CD8-positive, alpha-beta memory T cell (primary cell): ENCODE measurements at regions not wholly inside any gene's neighbourhood (a gene's known extent, or its start where the extent isn't known, plus 50 kb on each side); places are given as distances from the start of the nearest gene placed in this dataset.
"Not testable (repeated sequence)": the region's sequence is repeated elsewhere in the genome, so short reads cannot be mapped to it uniquely, and the experiment has no call there.

ENCODE experiments used
- CTCF ChIA-PET: fragments of 350-600 bp; sonication (Branson Sonifier 250); formaldehyde crosslinking; loops from one replicate; lab custom pipeline; 2021; ENCODE audit warnings: antibody characterized with exemption; lab: Charles Lee
- POLR2A ChIA-PET: fragments of 350-600 bp; sonication (Branson Sonifier 250); formaldehyde crosslinking; loops from one replicate; lab custom pipeline; 2021; ENCODE audit warnings: antibody characterized with exemption; lab: Charles Lee
- DNase-seq, 5 donors: peaks; one replicate each; pipeline versions ENCODE4 v3.0.0 to v3.0.0-alpha.2; 2020 to 2022; ENCODE audit warnings: mixed read lengths in 1 of 5
- H3K27ac ChIP-seq: one replicate; pipeline ENCODE4 v1.7.0; 2013; ENCODE audit warnings: low read depth, mild to moderate bottlenecking, low read length, moderate library complexity
- H3K27me3 ChIP-seq: 2 replicates; pipeline ENCODE4 v1.7.0; 2013; ENCODE audit warnings: low read length, mild to moderate bottlenecking; ENCODE audit not compliant: insufficient read depth, poor library complexity, severe bottlenecking
- H3K36me3 ChIP-seq: 2 replicates; pipeline ENCODE4 v1.7.0; 2013; ENCODE audit warnings: mild to moderate bottlenecking, low read length, moderate library complexity; ENCODE audit not compliant: insufficient read depth
- H3K4me1 ChIP-seq: 2 replicates; pipeline ENCODE4 v1.7.0; 2013; ENCODE audit warnings: mild to moderate bottlenecking, low read length, moderate library complexity; ENCODE audit not compliant: insufficient read depth
- H3K4me3 ChIP-seq: 2 replicates; pipeline ENCODE4 v1.7.0; 2013; ENCODE audit warnings: mild to moderate bottlenecking, low read length
- H3K9me3 ChIP-seq: 2 replicates; pipeline ENCODE4 v1.7.0; 2013; ENCODE audit warnings: mild to moderate bottlenecking, low read length
- H3K27ac Mint-ChIP-seq, 8 donors: one replicate each; pipeline ENCODE4 v1.8.0; 2020 to 2021; ENCODE audit warnings: mixed read lengths in 8 of 8, mild to moderate bottlenecking in 6 of 8, inconsistent platforms in 3 of 8, moderate library complexity in 3 of 8
- H3K27me3 Mint-ChIP-seq, 2 donors: one replicate each; pipeline ENCODE4 v1.8.0; 2020 to 2021; ENCODE audit warnings: mixed read lengths in 2 of 2, mild to moderate bottlenecking in 1 of 2, moderate library complexity in 1 of 2
- H3K36me3 Mint-ChIP-seq, 3 donors: one replicate each; pipeline ENCODE4 v1.8.0; 2020 to 2021; ENCODE audit warnings: mixed read lengths in 3 of 3, inconsistent platforms in 1 of 3, mild to moderate bottlenecking in 1 of 3
- H3K4me1 Mint-ChIP-seq, 3 donors: one replicate each; pipeline ENCODE4 v1.8.0; 2020 to 2021; ENCODE audit warnings: mixed read lengths in 3 of 3, inconsistent platforms in 1 of 3, mild to moderate bottlenecking in 1 of 3
- H3K4me3 Mint-ChIP-seq, 7 donors: one replicate each; pipeline ENCODE4 v1.8.0; 2020 to 2021; ENCODE audit warnings: mixed read lengths in 7 of 7, mild to moderate bottlenecking in 6 of 7, moderate library complexity in 4 of 7, inconsistent platforms in 2 of 7
- H3K9me3 Mint-ChIP-seq, 5 donors: one replicate each; pipeline ENCODE4 v1.8.0; 2020 to 2022; ENCODE audit warnings: mixed read lengths in 5 of 5, mild to moderate bottlenecking in 3 of 5, moderate library complexity in 2 of 5, inconsistent platforms in 1 of 5

DNA sequence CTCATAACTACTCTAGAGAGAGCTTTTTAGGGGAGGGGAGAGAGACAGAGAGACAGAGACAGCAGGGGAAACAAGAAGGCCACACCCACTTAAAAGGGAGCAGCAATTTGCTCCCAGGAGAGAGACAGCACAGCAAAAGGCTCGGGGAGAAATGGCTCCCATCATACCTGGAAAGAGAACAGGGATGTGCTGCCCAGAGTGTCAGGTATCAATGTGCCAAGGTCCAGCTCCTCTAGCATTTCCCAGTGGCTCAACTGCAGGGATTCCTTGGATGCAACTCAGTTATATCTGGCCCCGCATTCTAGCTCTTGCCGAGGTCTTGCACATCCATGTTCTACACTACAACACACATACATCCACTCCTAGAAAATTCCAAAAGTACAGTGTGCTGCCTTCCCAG, 304.0 kb upstream of the CDYL start:
- ChIA-PET POLR2A (no interaction called here), CTCF (no interaction called here)
- Mint-ChIP-seq H3K36me3 (peaks cover 0 to 25% (median 2%) of the 10 kb centered on the region in 3 donors), H3K4me3 (no peak overlapping the region), H3K27ac (no peak overlapping the region), H3K27me3 (peaks cover 7 to 12% of the 10 kb centered on the region in 2 donors), H3K9me3 (peaks cover 14 to 27% (median 19%) of the 10 kb centered on the region in 5 donors), H3K4me1 (no peaks in the 10 kb centered on the region)
- Histone ChIP-seq H3K27me3 (no peaks in the 10 kb centered on the region), H3K36me3 (no peaks in the 10 kb centered on the region), H3K4me3 (no peak overlapping the region), H3K9me3 (no peaks in the 10 kb centered on the region), H3K27ac (no peak overlapping the region), H3K4me1 (no peaks in the 10 kb centered on the region)
- no peak for DNase-seq

DNA sequence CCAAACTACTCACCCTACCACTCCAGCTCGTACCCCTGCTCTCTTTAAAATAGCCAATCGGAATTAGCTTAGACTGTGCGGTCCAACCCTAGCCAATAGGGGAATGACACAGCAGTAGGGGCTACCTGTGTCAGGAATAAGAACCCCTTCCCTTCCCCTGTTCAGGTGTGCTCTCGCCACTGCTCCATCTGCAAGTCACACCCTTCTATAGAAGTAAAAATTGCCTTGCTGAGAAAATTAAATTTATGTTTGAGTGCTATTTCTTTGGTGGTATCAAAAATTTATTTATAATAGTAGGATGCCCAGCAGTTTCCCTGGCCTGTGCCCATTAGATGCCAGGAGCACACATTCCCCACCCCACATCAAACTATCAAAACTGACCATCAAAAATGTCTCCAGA, 304.7 kb upstream of the CDYL start:
- H3K27me3 Mint-ChIP-seq, H3K27ac ChIP-seq, H3K4me3 Mint-ChIP-seq, POLR2A ChIA-PET, H3K9me3 ChIP-seq, H3K36me3 ChIP-seq, H3K27me3 ChIP-seq, H3K27ac Mint-ChIP-seq, H3K4me3 ChIP-seq, DNase-seq, H3K4me1 Mint-ChIP-seq, H3K4me1 ChIP-seq, CTCF ChIA-PET: not testable (repeated sequence)
- peaks cover 0 to 25% (median 2%) of the 10 kb centered on the region in 3 donors for H3K36me3 Mint-ChIP-seq
- H3K9me3 Mint-ChIP-seq = peaks cover 14 to 27% (median 19%) of the 10 kb centered on the region in 5 donors

DNA sequence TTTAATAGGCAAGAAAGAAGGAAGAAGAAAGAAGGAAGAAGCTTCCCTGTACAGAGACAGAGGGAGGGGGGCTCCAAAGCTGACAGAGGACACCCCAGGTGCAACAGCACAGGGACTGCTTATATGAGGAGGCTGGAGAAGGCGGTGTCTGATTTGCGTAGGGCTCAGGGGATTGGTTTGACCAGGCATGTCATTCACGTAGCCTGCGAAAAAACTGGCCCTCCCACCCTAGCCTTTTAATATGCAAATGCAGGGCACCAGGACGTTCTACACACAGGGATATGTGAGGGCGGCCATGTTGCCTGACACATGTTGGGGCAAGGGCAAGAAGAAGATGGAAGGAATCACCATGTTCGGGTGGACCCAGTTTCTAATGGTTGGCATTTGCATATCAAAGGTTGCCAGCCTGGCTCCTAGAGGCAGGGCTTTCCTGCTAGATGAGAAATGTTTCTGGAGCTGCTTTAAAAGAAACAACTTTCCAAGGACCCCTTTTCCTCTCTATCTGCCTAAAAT, 305.4 kb upstream of the CDYL start:
- no peak overlapping the region for H3K27ac ChIP-seq
- no peak overlapping the region for H3K4me3 ChIP-seq
- ChIA-PET POLR2A (no interaction called here), CTCF (no interaction called here)
- H3K27ac Mint-ChIP-seq = no peak overlapping the region
- no peak for DNase-seq
- no peak overlapping the region for H3K4me3 Mint-ChIP-seq
- H3K27me3 Mint-ChIP-seq = peaks cover 3 to 9% of the 10 kb centered on the region in 2 donors
- no peaks in the 10 kb centered on the region for H3K36me3 ChIP-seq
- H3K9me3 ChIP-seq = no peaks in the 10 kb centered on the region
- H3K4me1 ChIP-seq = no peaks in the 10 kb centered on the region
- H3K9me3 Mint-ChIP-seq = peaks cover 14 to 27% (median 19%) of the 10 kb centered on the region in 5 donors
- peaks cover 0 to 25% (median 2%) of the 10 kb centered on the region in 3 donors for H3K36me3 Mint-ChIP-seq
- H3K4me1 Mint-ChIP-seq = no peaks in the 10 kb centered on the region
- no peaks in the 10 kb centered on the region for H3K27me3 ChIP-seq

DNA sequence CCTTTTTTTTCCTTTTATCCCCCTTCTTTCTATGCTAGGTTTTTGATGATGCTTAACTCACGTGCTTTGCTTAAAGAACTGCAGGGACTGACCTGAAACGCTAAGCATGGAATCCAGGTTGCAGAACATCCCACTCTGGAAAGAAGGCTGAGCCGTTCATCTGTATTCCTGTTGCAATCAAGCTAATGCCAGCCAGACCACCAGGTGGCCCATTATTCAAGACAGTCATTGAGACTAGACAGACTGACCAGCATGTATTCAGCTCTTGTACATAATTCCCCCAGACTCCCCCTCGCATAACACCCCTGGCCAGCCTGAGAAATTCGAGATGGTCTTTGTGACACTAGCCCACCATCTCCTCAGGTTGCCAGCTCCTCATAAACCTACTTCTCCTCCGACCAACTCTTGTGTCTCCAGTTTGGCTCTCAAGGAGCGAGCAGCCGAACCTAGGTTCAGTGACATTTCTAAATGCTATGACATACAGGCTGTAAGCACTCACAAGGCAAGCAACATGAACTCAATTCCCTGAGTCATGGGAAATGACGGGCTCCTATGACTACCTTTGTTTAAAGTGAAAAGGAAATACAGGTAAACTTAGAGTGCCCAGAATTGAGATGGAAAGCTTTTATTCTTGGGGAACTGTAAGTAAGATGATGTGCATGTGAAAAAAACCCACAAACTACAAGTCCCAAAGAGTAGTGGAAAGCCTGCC, 309.3 kb upstream of the CDYL start:
- Histone ChIP-seq H3K36me3 (no peaks in the 10 kb centered on the region), H3K27ac (no peak overlapping the region), H3K4me3 (no peak overlapping the region), H3K4me1 (no peaks in the 10 kb centered on the region), H3K9me3 (no peaks in the 10 kb centered on the region), H3K27me3 (no peaks in the 10 kb centered on the region)
- Mint-ChIP-seq H3K4me1 (no peaks in the 10 kb centered on the region), H3K4me3 (no peak overlapping the region), H3K27me3 (peaks cover 9 to 13% of the 10 kb centered on the region in 2 donors), H3K36me3 (peaks cover 0 to 14% (median 2%) of the 10 kb centered on the region in 3 donors), H3K27ac (no peak overlapping the region), H3K9me3 (peaks cover 9 to 21% (median 14%) of the 10 kb centered on the region in 5 donors)
- CTCF ChIA-PET = no interaction called here
- POLR2A ChIA-PET = no interaction called here
- no peak for DNase-seq

DNA sequence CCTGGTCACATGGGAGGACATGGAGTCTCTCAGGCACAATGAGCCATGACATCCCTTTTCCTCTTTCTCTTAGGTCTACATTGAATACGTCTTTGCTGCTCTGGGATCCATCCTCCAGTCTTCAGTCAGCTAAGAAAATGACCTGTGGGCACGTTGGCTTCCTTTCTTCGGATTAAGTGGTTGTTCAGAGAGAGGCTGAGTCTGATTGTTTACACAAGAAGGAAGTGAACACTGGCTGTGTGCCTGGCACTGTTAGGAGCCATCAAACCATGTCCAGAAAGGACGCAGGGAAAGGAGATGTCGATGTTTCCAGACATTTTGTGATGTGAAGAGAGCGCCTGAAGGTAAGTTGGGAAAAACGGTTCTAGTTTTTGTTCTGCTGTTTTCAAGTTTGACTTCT, 309.9 kb upstream of the CDYL start:
- Mint-ChIP-seq H3K9me3 (peaks cover 2 to 14% (median 8%) of the 10 kb centered on the region in 5 donors), H3K4me3 (no peak overlapping the region), H3K27ac (no peak overlapping the region), H3K4me1 (no peaks in the 10 kb centered on the region), H3K27me3 (peaks cover 5 to 13% of the 10 kb centered on the region in 2 donors), H3K36me3 (peaks cover 0 to 12% (median 2%) of the 10 kb centered on the region in 3 donors)
- DNase-seq = no peak
- H3K4me3 ChIP-seq = no peak overlapping the region
- H3K27ac ChIP-seq = no peak overlapping the region
- no peaks in the 10 kb centered on the region for H3K36me3 ChIP-seq
- no peaks in the 10 kb centered on the region for H3K4me1 ChIP-seq
- ChIA-PET POLR2A (no interaction called here), CTCF (no interaction called here)
- no peaks in the 10 kb centered on the region for H3K9me3 ChIP-seq
- no peaks in the 10 kb centered on the region for H3K27me3 ChIP-seq

DNA sequence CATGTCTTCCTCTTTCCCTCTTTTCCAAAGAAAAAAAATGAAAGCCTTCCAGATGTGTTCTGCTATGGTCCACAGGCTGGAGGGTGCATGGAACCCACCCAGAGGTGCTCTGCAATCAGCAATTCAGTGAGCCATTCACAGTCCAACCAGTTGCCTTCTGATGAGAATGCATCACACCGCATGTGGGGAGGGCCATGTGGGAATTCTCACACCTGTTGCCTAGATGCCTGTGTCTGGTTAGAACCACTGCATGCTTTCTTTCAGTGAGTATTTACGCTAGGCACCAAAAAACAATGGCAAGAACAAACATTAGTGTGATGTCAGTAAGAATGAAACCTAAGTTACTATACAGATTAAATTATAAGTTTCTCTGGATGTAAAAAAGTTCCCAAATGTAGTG, 311.6 kb upstream of the CDYL start:
- ChIA-PET CTCF (no interaction called here), POLR2A (no interaction called here)
- Mint-ChIP-seq H3K4me3 (no peak overlapping the region), H3K27ac (no peak overlapping the region), H3K9me3 (peaks cover 0 to 5% (median 0%) of the 10 kb centered on the region in 5 donors), H3K4me1 (no peaks in the 10 kb centered on the region), H3K27me3 (peaks cover 5 to 14% of the 10 kb centered on the region in 2 donors), H3K36me3 (peaks cover 0 to 4% (median 0%) of the 10 kb centered on the region in 3 donors)
- Histone ChIP-seq H3K4me1 (no peaks in the 10 kb centered on the region), H3K4me3 (no peak overlapping the region), H3K36me3 (no peaks in the 10 kb centered on the region), H3K27ac (no peak overlapping the region), H3K9me3 (no peaks in the 10 kb centered on the region), H3K27me3 (no peaks in the 10 kb centered on the region)
- no peak for DNase-seq

DNA sequence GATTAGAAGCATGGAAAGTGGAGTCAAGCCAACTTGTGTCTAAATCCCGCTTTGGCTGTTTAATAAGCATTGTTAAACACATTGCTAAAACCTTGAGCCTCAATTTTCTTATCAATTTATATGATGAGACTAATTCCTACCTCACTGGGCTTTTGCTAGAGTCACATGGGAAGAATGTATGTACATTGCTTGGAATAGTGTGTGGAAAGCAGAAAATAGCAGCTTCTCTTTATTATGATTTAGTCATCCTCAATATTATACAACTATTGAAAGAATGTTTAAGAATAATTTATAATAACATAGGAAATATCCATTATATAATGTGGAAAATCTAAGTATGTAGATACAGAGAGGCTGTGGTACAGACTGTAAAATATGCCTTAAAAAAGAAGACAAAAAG, 313.0 kb upstream of the CDYL start:
- Mint-ChIP-seq H3K27me3 (peaks cover 3 to 13% of the 10 kb centered on the region in 2 donors), H3K4me1 (no peaks in the 10 kb centered on the region), H3K9me3 (no peaks in the 10 kb centered on the region), H3K4me3 (no peak overlapping the region), H3K27ac (no peak overlapping the region), H3K36me3 (no peaks in the 10 kb centered on the region)
- H3K27ac ChIP-seq = no peak overlapping the region
- H3K4me1 ChIP-seq = no peaks in the 10 kb centered on the region
- no peaks in the 10 kb centered on the region for H3K27me3 ChIP-seq
- H3K4me3 ChIP-seq = no peak overlapping the region
- DNase-seq = no peak
- no peaks in the 10 kb centered on the region for H3K36me3 ChIP-seq
- ChIA-PET CTCF (no interaction called here), POLR2A (no interaction called here)
- no peaks in the 10 kb centered on the region for H3K9me3 ChIP-seq

DNA sequence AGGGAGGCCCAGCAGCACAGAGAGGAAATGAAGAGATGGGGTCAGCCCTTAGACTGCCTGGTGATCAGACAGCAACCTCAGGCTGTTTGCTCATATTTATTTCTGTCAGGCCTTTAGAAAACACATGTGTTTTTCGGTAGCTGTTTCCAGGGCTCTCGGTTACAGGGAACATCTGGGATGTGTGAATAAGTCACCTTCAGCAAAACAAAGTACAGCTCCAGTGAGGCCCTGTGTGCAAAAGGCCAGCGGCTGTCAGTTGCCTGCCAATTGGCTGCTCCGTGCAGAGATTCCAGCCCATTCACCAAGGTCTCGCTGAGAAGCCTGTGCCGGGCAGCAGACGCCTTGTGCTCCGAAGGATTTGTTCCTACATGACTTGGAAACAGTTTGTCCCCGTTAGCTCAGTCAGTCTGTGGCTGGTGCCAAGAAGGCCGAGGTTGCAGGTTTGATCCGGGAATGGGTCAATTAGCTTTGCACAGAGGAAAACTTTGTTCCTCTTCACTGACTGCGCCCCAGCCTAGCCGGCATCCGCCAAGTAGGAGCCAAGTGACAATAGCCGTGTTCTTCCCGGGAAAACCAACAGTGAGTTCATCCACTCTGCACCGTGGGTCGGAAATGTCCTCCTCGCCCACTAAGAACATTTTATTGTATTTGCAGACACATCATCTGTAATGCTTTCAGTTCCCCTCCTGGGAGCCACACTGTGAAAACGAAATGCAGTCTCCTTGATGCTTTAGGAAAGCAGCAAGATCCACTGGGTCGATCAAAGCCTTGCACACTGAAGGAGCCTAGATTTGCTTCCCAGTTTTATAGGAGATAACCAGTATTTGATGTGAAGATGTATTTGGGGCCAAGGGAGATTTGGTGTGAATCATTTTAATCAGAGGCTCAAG, 315.4 kb upstream of the CDYL start:
- H3K4me1 ChIP-seq = no peaks in the 10 kb centered on the region
- CTCF ChIA-PET = no interaction called here
- H3K9me3 Mint-ChIP-seq = no peaks in the 10 kb centered on the region
- H3K36me3 Mint-ChIP-seq = no peaks in the 10 kb centered on the region
- H3K4me1 Mint-ChIP-seq = no peaks in the 10 kb centered on the region
- no peaks in the 10 kb centered on the region for H3K36me3 ChIP-seq
- POLR2A ChIA-PET = no interaction called here
- no peaks in the 10 kb centered on the region for H3K9me3 ChIP-seq
- H3K27me3 Mint-ChIP-seq = peaks cover 1 to 16% of the 10 kb centered on the region in 2 donors
- no peak overlapping the region for H3K27ac ChIP-seq
- no peak overlapping the region for H3K27ac Mint-ChIP-seq
- H3K27me3 ChIP-seq = no peaks in the 10 kb centered on the region
- H3K4me3 Mint-ChIP-seq = no peak overlapping the region
- DNase-seq = no peak
- no peak overlapping the region for H3K4me3 ChIP-seq
